Mucosa of rectum (tissue), 2 donors: ENCODE measurements at regions not wholly inside any gene's neighbourhood (a gene's known extent, or its start where the extent isn't known, plus 50 kb on each side); places are given as distances from the start of the nearest gene placed in this dataset.
"Not testable (repeated sequence)": the region's sequence is repeated elsewhere in the genome, so short reads cannot be mapped to it uniquely, and the experiment has no call there.

Experiments
- H3K27ac ChIP-seq, 2 donors: one replicate each; pipeline ENCODE4 v1.7.0; 2013; ENCODE audit warnings: inconsistent platforms in 2 of 2, low read depth in 2 of 2, low read length in 2 of 2
- H3K27me3 ChIP-seq, 2 donors: one replicate each; pipeline ENCODE4 v1.7.0; 2013; ENCODE audit warnings: low read length in 2 of 2; ENCODE audit not compliant: control insufficient read depth in 2 of 2, insufficient read depth in 2 of 2
- H3K36me3 ChIP-seq, 2 donors: one replicate each; pipeline ENCODE4 v1.7.0; 2013; ENCODE audit warnings: low read length in 2 of 2; ENCODE audit not compliant: control insufficient read depth in 2 of 2, insufficient read depth in 2 of 2
- H3K4me1 ChIP-seq, 2 donors: one replicate each; pipeline ENCODE4 v1.7.0; 2013; ENCODE audit warnings: low read length in 2 of 2, mild to moderate bottlenecking in 1 of 2; ENCODE audit not compliant: control insufficient read depth in 2 of 2, insufficient read depth in 2 of 2
- H3K4me3 ChIP-seq, 2 donors: one replicate each; pipeline ENCODE4 v1.7.0; 2013; ENCODE audit warnings: low read length in 2 of 2
- H3K9ac ChIP-seq, 2 donors: one replicate each; pipeline ENCODE4 v1.7.0; 2013; ENCODE audit warnings: low read length in 2 of 2, low read depth in 1 of 2, mild to moderate bottlenecking in 1 of 2
- H3K9me3 ChIP-seq, 2 donors: one replicate each; pipeline ENCODE4 v1.7.0; 2013; ENCODE audit warnings: low read length in 2 of 2; ENCODE audit not compliant: control insufficient read depth in 2 of 2
- donor health status: healthy.
- donor health status: Normal muscosa, but diverticular disease.

GRCh38 chr5:142399891-142400290, 75.1 kb upstream of the SPRY4 start:
- Histone ChIP-seq H3K9ac (no peak overlapping the region), H3K4me3 (no peak overlapping the region)

DNA sequence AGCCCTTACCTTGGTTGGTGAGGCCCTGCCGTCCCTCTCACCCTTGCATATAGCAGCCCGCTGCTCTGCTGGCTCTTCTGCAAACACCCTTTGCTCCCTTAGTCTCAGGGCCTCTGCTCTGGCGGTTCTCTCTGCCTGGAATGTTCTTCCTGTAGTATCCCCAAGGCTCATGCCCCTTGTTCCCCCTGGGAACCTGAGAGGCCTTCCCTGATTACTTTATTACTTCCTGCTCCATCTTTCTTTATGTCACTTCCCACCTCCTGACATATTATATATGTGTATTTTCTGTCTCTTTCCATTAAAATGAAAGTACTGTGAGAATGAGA, 73.9 kb upstream of the SPRY4 start:
- H3K4me1 ChIP-seq = no peaks in the 10 kb centered on the region
- no peak overlapping the region for H3K4me3 ChIP-seq
- H3K36me3 ChIP-seq = no peaks in the 10 kb centered on the region
- no peaks in the 10 kb centered on the region for H3K27me3 ChIP-seq
- peaks cover 0 to 6% of the 10 kb centered on the region in 2 donors for H3K9me3 ChIP-seq
- no peak overlapping the region for H3K27ac ChIP-seq
- H3K9ac ChIP-seq = no peak overlapping the region

More at GRCh38 chr5:142399891-142400290, 75.1 kb upstream of the SPRY4 start:
- Histone ChIP-seq H3K9me3 (peaks cover 0 to 6% of the 10 kb centered on the region in 2 donors), H3K27ac (no peak overlapping the region), H3K27me3 (no peaks in the 10 kb centered on the region), H3K36me3 (no peaks in the 10 kb centered on the region), H3K4me1 (no peaks in the 10 kb centered on the region)

GRCh38 chr5:142398011-142398729, 73.3 kb upstream of the SPRY4 start:
- not testable (repeated sequence) for H3K4me3 ChIP-seq, H3K9ac ChIP-seq, H3K27ac ChIP-seq, H3K27me3 ChIP-seq, H3K9me3 ChIP-seq, H3K36me3 ChIP-seq, H3K4me1 ChIP-seq

- peaks cover 0 to 6% of the 10 kb centered on the region in 2 donors for H3K9me3 ChIP-seq
- no peaks in the 10 kb centered on the region for H3K36me3 ChIP-seq
- no peak overlapping the region for H3K9ac ChIP-seq
- H3K4me1 ChIP-seq = no peaks in the 10 kb centered on the region
- H3K27me3 ChIP-seq = no peaks in the 10 kb centered on the region
- no peak overlapping the region for H3K4me3 ChIP-seq
- no peak overlapping the region for H3K27ac ChIP-seq
Observed at GRCh38 chr5:142397178-142397577, 72.4 kb upstream of the SPRY4 start.

- H3K9me3 ChIP-seq = peaks cover 0 to 6% of the 10 kb centered on the region in 2 donors
- no peaks in the 10 kb centered on the region for H3K4me1 ChIP-seq
- H3K27me3 ChIP-seq = peaks cover 0 to 3% of the 10 kb centered on the region in 2 donors
- H3K36me3 ChIP-seq = no peaks in the 10 kb centered on the region
- H3K27ac ChIP-seq = no peak overlapping the region
- H3K9ac ChIP-seq = no peak overlapping the region
- H3K4me3 ChIP-seq = no peak overlapping the region
Observed at GRCh38 chr5:142396436-142397038, 71.7 kb upstream of the SPRY4 start.

DNA sequence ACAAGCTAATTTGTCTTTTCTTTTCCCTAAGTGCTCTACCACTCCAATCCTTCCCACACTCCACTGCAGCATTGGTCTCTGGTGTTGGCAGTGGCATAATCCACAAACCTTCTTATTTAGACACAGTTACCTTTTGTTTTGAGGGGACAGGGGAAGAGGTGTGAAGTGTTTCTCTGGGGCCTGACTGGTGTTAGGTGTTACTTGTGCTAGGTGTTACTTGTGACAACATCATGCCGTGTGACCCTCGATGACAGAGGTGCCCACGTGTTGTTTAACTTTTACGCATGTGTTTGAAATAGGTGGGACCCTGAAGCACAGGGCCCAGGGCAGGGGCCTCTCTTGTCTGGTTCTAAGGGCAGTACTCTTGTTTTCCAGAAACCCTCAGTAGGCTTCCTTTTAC, 70.5 kb upstream of the SPRY4 start:
- no peak overlapping the region for H3K4me3 ChIP-seq
- H3K4me1 ChIP-seq = no peaks in the 10 kb centered on the region
- H3K9me3 ChIP-seq = peaks cover 0 to 6% of the 10 kb centered on the region in 2 donors
- H3K27me3 ChIP-seq = peaks cover 0 to 4% of the 10 kb centered on the region in 2 donors
- H3K36me3 ChIP-seq = no peaks in the 10 kb centered on the region
- H3K27ac ChIP-seq = no peak overlapping the region
- H3K9ac ChIP-seq = no peak overlapping the region

DNA sequence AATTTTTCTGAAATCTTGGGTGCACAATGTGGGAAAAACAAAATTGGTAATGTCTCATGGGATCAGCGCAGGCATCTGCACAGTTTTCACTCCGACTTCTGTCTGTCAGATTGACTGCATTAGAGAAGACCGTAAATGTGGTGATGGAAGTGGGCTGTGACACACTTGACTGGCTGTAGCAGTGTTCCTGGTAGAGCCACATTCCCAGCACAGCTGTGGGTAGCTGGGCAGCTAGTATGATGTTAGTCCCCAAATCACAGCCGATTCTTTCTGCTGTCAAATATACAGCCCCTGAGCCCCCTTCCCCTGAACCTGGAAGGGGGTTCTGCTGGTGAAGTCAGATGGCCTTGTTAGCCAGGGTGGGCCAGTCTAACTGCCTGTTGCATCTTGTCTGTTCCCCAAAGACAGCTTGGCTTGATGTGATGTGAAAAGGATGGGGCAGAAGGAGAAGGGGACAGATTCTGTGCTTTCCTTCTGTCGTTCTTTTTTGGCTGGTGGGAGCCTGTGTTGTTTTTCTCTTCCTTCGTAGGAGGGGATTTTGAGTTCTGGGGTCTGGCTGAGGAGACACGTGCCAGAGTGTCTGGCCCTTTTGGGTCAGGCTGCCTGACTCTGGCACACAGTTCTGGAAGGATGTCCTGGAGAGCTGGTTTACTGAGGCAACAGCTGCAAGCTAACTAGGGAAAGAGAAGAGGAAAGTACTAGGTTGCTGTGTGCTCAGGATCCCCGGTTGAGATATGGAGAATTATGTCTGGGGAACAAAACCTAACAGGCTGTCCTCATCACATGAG, 66.4 kb upstream of the SPRY4 start:
- Histone ChIP-seq H3K9ac (no peak overlapping the region), H3K27ac (peak overlapping the region in 1 of 2 donors; percentile 45), H3K36me3 (no peaks in the 10 kb centered on the region), H3K4me1 (peaks cover 2 to 4% of the 10 kb centered on the region in 2 donors), H3K9me3 (peaks cover 0 to 6% of the 10 kb centered on the region in 2 donors), H3K27me3 (peaks cover 0 to 4% of the 10 kb centered on the region in 2 donors), H3K4me3 (no peak overlapping the region)

DNA sequence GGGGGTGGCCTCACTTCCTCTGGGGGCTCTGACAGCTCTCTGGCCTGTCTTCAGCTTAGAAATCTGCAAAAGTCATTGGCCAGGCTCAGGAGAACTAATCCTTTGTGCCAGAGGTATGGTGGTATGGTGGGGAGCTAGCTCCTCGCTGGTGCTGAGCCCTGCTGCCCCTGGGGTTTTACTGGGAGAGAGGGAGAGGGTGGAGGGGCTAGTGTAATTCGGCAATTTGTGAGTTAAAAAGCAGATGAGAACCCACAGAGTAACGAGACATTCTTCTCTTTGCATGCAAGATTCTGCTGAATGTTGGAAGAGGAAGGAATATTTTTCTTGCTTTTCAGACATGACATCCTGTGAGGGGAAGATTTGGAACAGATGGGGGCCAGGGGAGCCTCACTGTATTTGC, 65.5 kb upstream of the SPRY4 start:
- H3K4me3 ChIP-seq = no peak overlapping the region
- peaks cover 2 to 4% of the 10 kb centered on the region in 2 donors for H3K4me1 ChIP-seq
- H3K36me3 ChIP-seq = no peaks in the 10 kb centered on the region
- peaks cover 0 to 4% of the 10 kb centered on the region in 2 donors for H3K27me3 ChIP-seq
- peak overlapping the region in 1 of 2 donors; percentile 7 for H3K27ac ChIP-seq
- no peaks in the 10 kb centered on the region for H3K9me3 ChIP-seq
- H3K9ac ChIP-seq = no peak overlapping the region

GRCh38 chr5:142388696-142389095, 63.9 kb upstream of the SPRY4 start:
- no peak overlapping the region for H3K4me3 ChIP-seq
- H3K9ac ChIP-seq = no peak overlapping the region
- no peaks in the 10 kb centered on the region for H3K36me3 ChIP-seq
- no peak overlapping the region for H3K27ac ChIP-seq
- no peaks in the 10 kb centered on the region for H3K9me3 ChIP-seq
- H3K27me3 ChIP-seq = peaks cover 0 to 4% of the 10 kb centered on the region in 2 donors
- peaks cover 4 to 6% of the 10 kb centered on the region in 2 donors for H3K4me1 ChIP-seq

DNA sequence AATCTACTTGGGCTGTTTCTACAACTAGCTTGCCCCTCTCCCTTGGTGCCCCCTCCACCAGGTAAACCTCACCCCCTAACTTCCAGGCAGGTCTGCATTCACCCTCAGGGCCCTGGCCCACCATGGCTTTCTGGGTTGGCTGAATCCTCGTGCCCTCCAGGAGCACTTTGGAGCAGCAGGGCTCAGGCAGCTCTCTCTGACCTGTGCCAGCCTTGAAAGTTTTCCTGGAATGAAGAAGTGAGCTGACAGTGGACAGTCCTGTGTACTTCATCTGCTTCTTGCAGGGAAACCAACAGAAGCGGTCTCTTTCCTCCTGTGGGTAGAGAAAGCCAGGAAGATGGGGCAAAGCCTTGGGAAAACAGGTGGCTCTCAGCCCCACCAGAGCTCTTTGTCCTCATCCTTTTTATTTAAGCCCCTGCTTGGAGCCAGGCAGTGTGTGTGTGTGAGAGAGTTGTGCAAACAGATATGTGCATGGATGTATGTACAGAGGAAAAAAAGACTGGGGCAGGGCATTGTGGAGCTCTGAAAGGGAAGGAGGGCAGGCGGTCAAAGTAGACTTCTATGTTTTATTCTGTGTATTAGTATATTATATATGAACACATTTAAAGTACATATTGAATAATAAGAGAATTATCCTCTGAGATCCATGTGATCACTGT, 62.3 kb upstream of the SPRY4 start:
- no peak overlapping the region for H3K9ac ChIP-seq
- no peaks in the 10 kb centered on the region for H3K36me3 ChIP-seq
- H3K4me1 ChIP-seq = peaks cover 4 to 6% of the 10 kb centered on the region in 2 donors
- H3K4me3 ChIP-seq = no peak overlapping the region
- H3K9me3 ChIP-seq = no peaks in the 10 kb centered on the region
- no peak overlapping the region for H3K27ac ChIP-seq
- peaks cover 0 to 4% of the 10 kb centered on the region in 2 donors for H3K27me3 ChIP-seq
